HUES6 (cell line): ENCODE measurements at regions not wholly inside any gene's neighbourhood (a gene's known extent, or its start where the extent isn't known, plus 50 kb on each side); places are given as distances from the start of the nearest gene placed in this dataset.
"Not testable (repeated sequence)": the region's sequence is repeated elsewhere in the genome, so short reads cannot be mapped to it uniquely, and the experiment has no call there.

Source experiments
- H3K27ac ChIP-seq: 2 replicates; pipeline ENCODE4 v1.7.0; 2013; ENCODE audit warnings: low read depth, mild to moderate bottlenecking, low read length, inconsistent platforms
- H3K27me3 ChIP-seq: 2 replicates; pipeline ENCODE4 v1.6.1; 2013; ENCODE audit warnings: low read length; ENCODE audit not compliant: control insufficient read depth, insufficient read depth
- H3K36me3 ChIP-seq: 2 replicates; pipeline ENCODE4 v1.6.1; 2013; ENCODE audit warnings: low read length; ENCODE audit not compliant: control insufficient read depth, insufficient read depth
- H3K4me1 ChIP-seq: 2 replicates; pipeline ENCODE4 v1.6.1; 2013; ENCODE audit warnings: low read length; ENCODE audit not compliant: control insufficient read depth, insufficient read depth
- H3K4me3 ChIP-seq: 2 replicates; pipeline ENCODE4 v1.5.1; 2013; ENCODE audit warnings: low read depth, low read length
- H3K9ac ChIP-seq: one replicate; pipeline ENCODE4 v1.6.1; 2013; ENCODE audit warnings: mild to moderate bottlenecking, low read length
- H3K9me3 ChIP-seq: 2 replicates; pipeline ENCODE4 v1.6.1; 2013; ENCODE audit warnings: low read depth, low read length; ENCODE audit not compliant: control insufficient read depth, insufficient read depth

DNA sequence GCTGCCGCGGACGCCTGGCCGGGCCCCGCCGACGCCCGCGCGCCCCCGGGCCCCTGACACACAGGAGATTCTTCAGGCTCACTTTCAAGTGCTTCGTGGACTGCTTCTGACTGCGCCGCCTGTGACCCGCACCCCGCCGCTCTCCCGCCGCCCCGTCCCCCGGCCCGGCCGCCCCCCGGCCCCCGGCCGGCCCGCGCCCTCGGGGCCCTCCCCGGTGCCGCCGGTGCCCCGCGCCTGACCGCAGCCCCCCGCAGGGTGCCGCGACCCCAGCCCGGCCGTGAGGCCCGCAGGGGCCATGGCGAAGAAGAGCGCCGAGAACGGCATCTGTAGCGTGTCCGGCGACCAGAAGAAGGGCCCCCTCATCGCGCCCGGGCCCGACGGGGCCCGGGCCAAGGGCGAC is 516.3 kb downstream of the TP53TG3F start:
- H3K9me3 ChIP-seq, H3K27me3 ChIP-seq, H3K4me1 ChIP-seq, H3K36me3 ChIP-seq, H3K9ac ChIP-seq, H3K27ac ChIP-seq, H3K4me3 ChIP-seq: not testable (repeated sequence)

DNA sequence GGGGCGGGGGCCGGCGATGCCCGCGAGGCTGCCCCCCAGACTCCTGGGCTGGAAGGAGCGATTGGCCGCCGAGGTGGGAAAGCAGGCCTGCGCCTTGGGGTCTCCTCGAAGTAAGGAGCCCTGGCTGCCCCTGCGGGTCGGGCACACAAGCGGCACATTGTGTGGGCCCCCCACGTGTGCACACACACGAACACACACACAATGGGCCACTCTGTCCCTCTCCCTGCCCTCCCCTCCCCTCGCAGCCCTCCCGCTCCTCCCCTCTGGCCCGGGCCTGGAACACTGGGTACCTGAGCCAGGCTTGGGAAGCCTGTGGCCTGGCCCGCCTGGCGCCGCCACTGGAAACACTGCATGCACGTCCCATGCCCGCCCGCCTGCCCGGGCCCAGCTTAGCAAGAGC is 517.1 kb downstream of the TP53TG3F start:
- not testable (repeated sequence) for H3K9ac ChIP-seq, H3K36me3 ChIP-seq, H3K9me3 ChIP-seq, H3K27me3 ChIP-seq, H3K4me3 ChIP-seq, H3K27ac ChIP-seq, H3K4me1 ChIP-seq

GRCh38 chr16:33978784-33979183 is 519.4 kb downstream of the TP53TG3F start:
- not testable (repeated sequence) for H3K27me3 ChIP-seq, H3K27ac ChIP-seq, H3K4me1 ChIP-seq, H3K9ac ChIP-seq, H3K4me3 ChIP-seq, H3K9me3 ChIP-seq, H3K36me3 ChIP-seq

- H3K4me3 ChIP-seq, H3K4me1 ChIP-seq, H3K9me3 ChIP-seq, H3K27ac ChIP-seq, H3K9ac ChIP-seq, H3K36me3 ChIP-seq, H3K27me3 ChIP-seq: not testable (repeated sequence)
Observed at GRCh38 chr16:33979613-33980012, 520.2 kb downstream of the TP53TG3F start.

DNA sequence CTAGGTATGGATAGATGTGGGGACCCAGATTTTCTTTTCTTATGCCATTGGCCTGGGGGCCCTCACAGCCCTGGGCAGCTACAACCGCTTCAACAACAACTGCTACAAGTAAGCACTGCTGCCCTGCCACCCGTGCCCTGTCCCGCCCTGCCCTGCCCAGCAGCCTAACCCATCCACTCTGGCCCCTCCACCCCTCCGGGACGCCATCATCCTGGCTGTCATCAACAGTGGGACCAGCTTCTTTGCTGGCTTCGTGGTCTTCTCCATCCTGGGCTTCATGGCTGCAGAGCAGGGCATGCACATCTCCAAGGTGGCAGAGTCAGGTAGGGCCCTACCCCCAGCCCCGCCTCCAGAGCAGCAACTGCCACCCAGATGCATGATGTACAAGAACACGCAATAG is 521.3 kb downstream of the TP53TG3F start:
- not testable (repeated sequence) for H3K36me3 ChIP-seq, H3K4me3 ChIP-seq

GRCh38 chr16:33984428-33984827 is 525.0 kb downstream of the TP53TG3F start:
- H3K9me3 ChIP-seq, H3K4me1 ChIP-seq, H3K4me3 ChIP-seq, H3K27ac ChIP-seq, H3K36me3 ChIP-seq, H3K9ac ChIP-seq, H3K27me3 ChIP-seq: not testable (repeated sequence)

More for the DNA sequence above, 521.3 kb downstream of the TP53TG3F start:
- not testable (repeated sequence) for H3K9ac ChIP-seq, H3K9me3 ChIP-seq, H3K27me3 ChIP-seq, H3K27ac ChIP-seq, H3K4me1 ChIP-seq

- not testable (repeated sequence) for H3K9me3 ChIP-seq, H3K4me1 ChIP-seq, H3K27me3 ChIP-seq, H3K27ac ChIP-seq, H3K4me3 ChIP-seq, H3K9ac ChIP-seq, H3K36me3 ChIP-seq
Observed at GRCh38 chr16:33986521-33986920, 527.1 kb downstream of the TP53TG3F start.

DNA sequence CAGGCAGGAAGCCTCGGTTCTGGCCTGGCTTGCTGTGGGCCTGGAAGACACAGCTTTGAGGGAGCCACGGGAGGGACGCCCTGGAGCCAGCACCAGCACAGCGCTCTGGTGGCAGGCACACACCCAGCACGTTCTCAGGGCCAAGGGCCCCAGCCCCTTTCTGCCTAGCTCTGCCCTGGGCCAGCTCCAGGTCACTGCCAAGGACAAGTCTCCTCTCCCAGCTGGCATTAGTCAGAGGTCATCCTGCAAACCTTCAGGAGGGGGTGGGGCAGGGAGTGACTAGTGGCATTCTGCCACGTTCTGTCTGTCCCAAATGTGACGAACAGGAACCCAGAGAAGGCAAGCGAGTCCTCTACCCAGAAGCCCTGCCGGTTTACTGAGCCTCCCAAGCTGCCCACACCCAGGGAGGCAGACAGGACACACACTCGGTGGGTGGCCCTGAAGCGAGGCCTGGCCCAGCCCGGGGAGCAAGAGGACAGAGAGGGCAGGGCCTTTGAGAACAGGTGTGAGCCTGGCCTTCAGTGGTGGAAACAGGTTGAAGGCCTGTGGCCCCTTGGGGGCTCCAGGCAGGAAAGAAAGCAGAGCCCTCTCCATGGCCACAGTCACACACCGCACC is 528.0 kb downstream of the TP53TG3F start:
- H3K4me1 ChIP-seq, H3K36me3 ChIP-seq, H3K27me3 ChIP-seq, H3K4me3 ChIP-seq, H3K9me3 ChIP-seq, H3K27ac ChIP-seq, H3K9ac ChIP-seq: not testable (repeated sequence)

GRCh38 chr16:33988012-33988411 is 528.6 kb downstream of the TP53TG3F start:
- H3K9me3 ChIP-seq, H3K4me1 ChIP-seq, H3K27ac ChIP-seq, H3K36me3 ChIP-seq, H3K4me3 ChIP-seq, H3K27me3 ChIP-seq, H3K9ac ChIP-seq: not testable (repeated sequence)

DNA sequence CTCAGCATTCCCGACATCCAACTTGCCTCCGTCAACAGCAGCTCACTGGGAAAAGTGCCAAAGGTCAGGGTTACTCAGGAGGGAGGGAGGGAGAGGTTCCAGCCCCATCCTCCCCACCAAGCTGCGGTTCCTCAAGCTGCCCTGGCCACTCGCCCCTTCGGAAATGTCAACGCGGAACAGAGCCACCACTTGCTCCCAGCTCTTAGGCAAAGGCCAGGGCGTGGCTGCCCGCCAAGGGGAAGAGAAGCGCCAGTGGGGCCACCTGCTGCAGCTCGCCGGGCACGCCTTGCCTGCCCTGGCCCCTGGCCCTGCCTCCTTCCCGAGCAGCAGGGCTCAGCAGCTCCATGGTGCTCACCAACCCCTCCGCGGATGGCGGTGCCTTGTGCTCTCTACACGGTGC is 531.1 kb downstream of the TP53TG3F start:
- not testable (repeated sequence) for H3K27me3 ChIP-seq

DNA sequence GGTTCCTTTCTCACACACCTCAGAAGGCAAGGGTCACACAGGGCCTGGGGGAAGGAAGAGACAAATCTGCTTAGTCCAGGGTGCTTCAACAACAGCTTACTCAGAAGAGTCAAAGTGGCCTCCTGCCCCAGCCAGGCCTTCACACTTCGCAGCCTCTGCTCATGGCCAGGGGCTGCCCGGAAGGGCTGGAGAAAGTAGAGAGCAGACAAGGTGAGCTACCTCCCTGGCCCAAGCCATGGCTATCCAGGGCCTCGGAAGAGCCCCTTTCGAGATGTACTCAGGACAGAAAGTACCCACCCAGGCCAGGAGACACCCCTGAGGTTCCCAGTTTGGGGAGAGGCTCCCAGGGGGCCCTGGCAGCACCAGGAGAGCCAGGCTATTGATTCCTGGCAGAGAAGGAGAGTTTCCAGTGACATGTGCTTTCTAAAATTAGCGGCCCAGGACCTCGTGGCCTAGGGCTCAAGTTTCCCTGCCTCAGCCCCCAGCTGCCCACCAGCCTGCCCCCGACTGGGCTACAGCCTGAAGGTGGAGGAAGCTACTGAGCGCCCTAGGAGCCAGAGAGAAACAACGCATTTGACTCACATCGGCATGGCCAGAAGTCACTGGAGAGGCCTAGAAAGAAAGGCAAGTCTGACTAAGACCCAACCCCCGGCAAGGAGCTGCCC is 533.2 kb downstream of the TP53TG3F start:
- not testable (repeated sequence) for H3K9me3 ChIP-seq, H3K9ac ChIP-seq, H3K36me3 ChIP-seq, H3K27ac ChIP-seq, H3K4me3 ChIP-seq, H3K4me1 ChIP-seq, H3K27me3 ChIP-seq

More for the DNA sequence above, 531.1 kb downstream of the TP53TG3F start:
- not testable (repeated sequence) for H3K9me3 ChIP-seq, H3K27ac ChIP-seq, H3K36me3 ChIP-seq, H3K4me1 ChIP-seq, H3K9ac ChIP-seq, H3K4me3 ChIP-seq

DNA sequence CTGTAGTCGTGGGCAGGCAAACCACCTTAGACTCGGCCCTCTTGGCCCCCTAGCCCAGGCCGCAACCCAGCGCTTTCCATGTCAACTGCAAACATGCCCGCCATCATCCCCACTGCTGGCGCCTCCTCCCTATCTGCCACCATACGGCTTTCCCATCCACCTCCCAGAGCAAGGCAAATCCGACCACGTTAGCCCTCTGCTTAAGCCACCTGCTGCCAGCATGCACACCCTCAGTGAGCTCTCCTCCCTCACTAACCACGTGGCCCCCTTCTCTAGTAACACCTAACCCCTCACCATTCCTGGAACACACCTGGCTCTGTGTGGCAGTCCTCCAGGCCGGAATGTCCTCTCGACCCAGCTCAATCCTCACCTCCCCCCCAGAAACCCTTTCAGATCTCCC is 534.8 kb downstream of the TP53TG3F start:
- H3K4me3 ChIP-seq, result not testable (repeated sequence)

More for the DNA sequence above, 534.8 kb downstream of the TP53TG3F start:
- H3K27me3 ChIP-seq, H3K36me3 ChIP-seq, H3K4me1 ChIP-seq, H3K27ac ChIP-seq, H3K9ac ChIP-seq, H3K9me3 ChIP-seq: not testable (repeated sequence)
